Astrocyte of the cerebellum (primary cell): ENCODE measurements at regions not wholly inside any gene's neighbourhood (a gene's known extent, or its start where the extent isn't known, plus 50 kb on each side); places are given as distances from the start of the nearest gene placed in this dataset.

Experiments
- DNase-seq: peaks from one replicate; pipeline ENCODE4 v3.0.0-alpha.2; 2011; ENCODE audit warnings: low read depth
- H3K4me3 ChIP-seq: 2 replicates; pipeline ENCODE4 v1.5.1; 2011; ENCODE audit warnings: mild to moderate bottlenecking, low read depth, low read length, moderate library complexity
- CTCF ChIP-seq: IDR thresholded peaks from 2 replicates; pipeline ENCODE4 v1.5.1; 2012; ENCODE audit warnings: low read length, low read depth, moderate library complexity, mild to moderate bottlenecking; ENCODE audit errors: missing control alignments
- in situ Hi-C: cut with HindIII; loops from 2 replicates; pipeline ENCODE4 v1.10.0; 2017; ENCODE audit warnings: low sequenced_read_pairs

DNA sequence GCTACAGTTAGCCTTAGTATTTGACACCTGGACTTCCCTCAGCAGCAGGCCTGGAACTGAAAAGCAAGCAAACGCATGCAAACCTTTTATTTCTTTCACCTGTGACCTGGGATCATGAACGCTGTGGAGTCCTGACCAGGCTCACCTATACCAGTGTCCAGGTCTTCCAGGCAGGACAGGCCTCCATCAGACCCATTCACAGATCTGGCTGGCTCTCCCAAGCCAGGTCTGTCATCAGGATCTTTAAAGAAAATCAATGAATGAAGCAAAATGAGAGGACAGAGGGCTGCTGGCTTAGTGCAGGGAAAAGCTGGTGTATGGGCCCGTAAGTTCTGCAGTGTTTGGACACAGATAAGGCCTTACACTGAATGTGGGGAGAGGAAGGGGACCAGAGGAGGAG, 96.3 kb upstream of the CPEB4 start:
- no peak for TF ChIP-seq CTCF
- in situ Hi-C loops: no loop called here
- no peak overlapping the region for H3K4me3 ChIP-seq
- DNase-seq: no peak

DNA sequence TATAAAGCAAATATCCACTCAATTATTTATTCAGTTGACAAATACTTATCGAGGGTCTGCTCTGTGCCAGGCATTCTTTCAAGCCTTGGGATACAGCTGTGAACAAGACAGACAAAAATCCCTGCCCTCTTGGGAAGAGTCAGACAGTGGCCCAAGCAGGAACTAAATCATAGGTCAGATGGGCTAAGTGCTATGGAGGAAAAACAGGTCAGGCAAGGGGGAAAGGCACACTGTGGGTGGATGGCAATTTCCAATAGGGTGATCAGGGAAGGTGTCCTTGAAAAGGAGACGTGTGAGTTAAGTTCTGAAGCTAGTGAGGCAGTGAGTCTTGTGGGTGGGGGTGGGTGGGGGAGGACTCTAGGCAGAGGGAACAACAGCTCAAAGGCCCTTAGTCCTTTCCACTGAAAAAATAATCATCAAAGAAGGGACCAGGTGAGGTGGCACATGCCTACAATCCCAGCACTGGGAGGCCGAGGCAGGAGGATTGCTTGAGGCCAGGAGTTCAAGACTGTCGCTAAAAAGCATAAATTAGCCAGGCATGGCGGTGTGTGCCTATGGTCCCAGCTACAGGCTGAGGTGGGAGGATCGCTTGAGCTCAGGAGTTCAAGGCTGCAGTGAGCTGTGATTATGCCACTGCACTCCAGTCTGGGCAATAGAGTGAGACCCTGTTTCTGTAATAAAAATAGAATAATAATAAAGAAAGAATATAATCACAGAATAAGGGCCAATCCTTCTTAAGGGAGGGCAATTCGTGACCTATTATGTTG, 95.2 kb upstream of the CPEB4 start:
- no peak for DNase-seq
- H3K4me3 ChIP-seq: no peak overlapping the region
- no peak for TF ChIP-seq CTCF
- in situ Hi-C loops: no loop called here

DNA sequence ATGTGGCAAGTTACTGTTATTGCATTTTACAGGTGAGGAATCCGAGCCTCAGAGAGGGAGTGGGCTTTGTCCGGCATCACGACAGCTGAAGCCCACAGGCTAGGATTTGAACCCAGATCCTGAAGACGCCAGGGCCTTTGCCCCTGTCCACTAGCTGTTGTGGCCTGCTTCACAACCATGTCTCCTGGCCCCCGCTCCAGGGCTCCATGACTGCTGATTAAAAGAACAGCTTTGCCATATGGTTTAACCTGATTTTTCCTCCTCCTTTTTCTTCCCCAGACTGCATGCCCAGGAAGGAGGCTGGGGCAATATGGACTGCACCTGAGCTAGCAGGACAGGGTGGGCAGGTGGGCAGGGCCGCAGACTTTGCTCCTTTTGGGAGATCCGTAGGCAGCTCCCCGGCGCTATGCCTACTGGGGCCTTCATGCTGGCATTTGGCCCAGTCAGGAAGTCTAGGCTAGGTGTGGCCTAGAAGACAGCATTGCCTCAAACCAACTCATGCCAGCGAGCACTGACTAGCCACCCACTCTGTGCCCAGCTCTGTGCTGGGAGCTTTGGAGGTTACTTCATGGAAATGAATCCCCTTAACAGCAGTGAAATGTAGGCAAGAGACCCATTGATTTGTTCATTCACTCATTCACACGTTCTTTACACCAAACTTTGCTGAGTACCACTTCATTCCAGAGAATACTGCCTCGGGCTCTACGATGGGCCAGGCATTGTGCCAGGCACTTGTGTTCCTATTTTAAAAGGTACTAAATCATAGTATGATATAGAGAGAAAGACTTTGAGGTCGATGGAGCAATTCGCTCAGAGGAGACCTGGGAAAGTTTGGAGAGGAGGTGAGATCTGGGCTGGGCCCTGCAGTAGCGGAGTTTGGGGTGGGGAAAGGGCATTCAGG, 94.3 kb upstream of the CPEB4 start:
- no peak for TF ChIP-seq CTCF
- no peak overlapping the region for H3K4me3 ChIP-seq
- in situ Hi-C loops: no loop called here
- DNase-seq: no peak

GRCh38 chr5:173794901-173795416, 93.2 kb upstream of the CPEB4 start:
- no peak for TF ChIP-seq CTCF
- H3K4me3 ChIP-seq: no peak overlapping the region
- in situ Hi-C loops: no loop called here

DNA sequence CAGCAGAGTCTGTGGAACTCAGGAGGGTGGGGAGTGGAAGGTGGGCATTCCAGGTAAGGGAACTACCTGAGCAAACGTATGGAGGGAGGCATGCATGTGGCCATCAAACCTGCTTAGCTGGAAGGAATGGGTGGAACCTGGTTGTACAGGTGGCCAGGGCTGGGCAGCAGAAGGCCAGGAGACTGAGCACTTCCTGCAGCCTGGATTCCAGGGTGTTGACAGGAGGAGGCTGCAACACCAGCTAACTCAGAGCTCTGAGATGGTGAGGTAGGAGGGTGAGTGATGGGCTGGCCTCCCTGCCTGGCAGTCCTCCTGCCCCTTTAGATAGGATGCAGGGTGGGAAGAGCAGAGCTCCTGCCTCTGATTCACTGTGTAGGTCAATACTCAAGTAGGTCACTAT, 92.5 kb upstream of the CPEB4 start:
- no peak overlapping the region for H3K4me3 ChIP-seq
- TF ChIP-seq CTCF: no peak
- in situ Hi-C loops: no loop called here
- DNase-seq: no peak

More at GRCh38 chr5:173794901-173795416, 93.2 kb upstream of the CPEB4 start:
- DNase-seq: no peak

GRCh38 chr5:173796721-173797495, 91.2 kb upstream of the CPEB4 start:
- no peak for TF ChIP-seq CTCF
- no peak overlapping the region for H3K4me3 ChIP-seq
- in situ Hi-C loops: no loop called here
- no peak for DNase-seq
